Heart right ventricle (tissue), 16 donors: ENCODE measurements at regions not wholly inside any gene's neighbourhood (a gene's known extent, or its start where the extent isn't known, plus 50 kb on each side); places are given as distances from the start of the nearest gene placed in this dataset.

Experiments used
- ATAC-seq, 8 donors: fragments of 200-7000 bp; cut with Tn5 transposase; one replicate each; pipeline ENCODE4 v1.9.1; 2020; ENCODE audit warnings: mild to moderate bottlenecking in 8 of 8, moderate library complexity in 8 of 8, moderate number of reproducible peaks in 1 of 8
- DNase-seq, 2 donors: peaks; one replicate each; pipeline ENCODE4 v3.0.0-alpha.2; 2020
- H3K27ac ChIP-seq, 10 donors: fragments of 200-600 bp; sonication (generic) in 2 of 10; one replicate each; pipeline versions ENCODE4 v1.5.0 to v1.8.0; 2020 to 2022; ENCODE audit warnings: mild to moderate bottlenecking in 3 of 10
- H3K27me3 ChIP-seq, 7 donors: fragments of 200-600 bp; one replicate each; pipeline ENCODE4 v1.8.0; 2021 to 2022; ENCODE audit warnings: mild to moderate bottlenecking in 2 of 7
- H3K36me3 ChIP-seq, 9 donors: fragments of 200-600 bp; sonication (generic) in 1 of 9; one replicate each; pipeline versions ENCODE4 v1.5.0 to v1.8.0; 2020 to 2022; ENCODE audit warnings: mild to moderate bottlenecking in 2 of 9
- H3K4me1 ChIP-seq, 9 donors: fragments of 200-600 bp; sonication (generic) in 1 of 9; one replicate each; pipeline versions ENCODE4 v1.5.0 to v1.8.0; 2020 to 2022; ENCODE audit warnings: mild to moderate bottlenecking in 4 of 9
- H3K4me3 ChIP-seq, 10 donors: fragments of 200-600 bp; sonication (generic) in 2 of 10; one replicate each; pipeline versions ENCODE4 v1.5.0 to v1.8.0; 2020 to 2022; ENCODE audit warnings: mild to moderate bottlenecking in 7 of 10, moderate library complexity in 2 of 10
- H3K9me3 ChIP-seq, 11 donors: fragments of 200-600 bp in 10 of 11; sonication (generic) in 2 of 11; one replicate each; pipeline versions ENCODE4 v1.5.0 to v1.8.0; 2013 to 2022; ENCODE audit warnings: mild to moderate bottlenecking in 2 of 11, control low read depth in 1 of 11, moderate library complexity in 1 of 11
- WGBS, 2 donors: extraction: QIAGEN DNeasy Blood & Tissue Kit; methylation state at CpG; one replicate each; pipeline ENCODE4 v1.1.7; 2013; ENCODE audit warnings: inconsistent platforms in 1 of 2; 5-methylcytosine and 5-hydroxymethylcytosine counted together
- intact Hi-C, 10 donors: fragments of 100-400 bp; cut with DNase I; formaldehyde crosslinking; loops; one replicate each; pipeline versions ENCODE4 v1.11.1 to v1.14.2; 2022
- TF ChIP-seq, protein P1 (sequence below), 9 donors: fragments of 200-600 bp; sonication (generic) in 2 of 9; IDR thresholded peaks; one replicate each; pipeline versions ENCODE4 v1.5.0 to v1.8.0; 2021 to 2022; ENCODE audit warnings: antibody characterized with exemption in 9 of 9, mild to moderate bottlenecking in 5 of 9, moderate library complexity in 1 of 9
- donor health status: Arrhythmogenic right ventricular cardiomyopathy.
- donor health status: ischemic (EF 13 %, LVEDD 7.1; RV severe dilation, severe dysfunction).
- donor health status: healthy with polysubstance abuse.
- donor health status: DM: no; HTN: yes; CAD: no.
- donor health status: DM: no; HTN: no; CAD: no.
- donor health status: ischemic (EF 25% LVEDD 6.9; RV normal size, moderate dysfunction).
- donor health status: ischemic (EF 25% LVEDD 5.7; RV mildly dilated, moderate dysfunction).
- donor health status: healthy.
- donor health status: DM: yes; HTN: yes; CAD: no.
- donor health status: Ischemic cardiomyopathy.
- donor health status: ischemic (EF 35%, LVEDD 5.7; RV mildly dilated, moderate dysfunction).
- donor health status: nonischemic (EF 11% LVEDD 7.7; RV severe dilation, severe dysfunction).
- donor health status: DM: yes; HTN: yes; CAD: no.
- donor health status: PGD.
- donor health status: ischemic (EF 29% LVEDD 5.4; RV normal size, mild dysfunction).
- donor health status: nonischemic (EF 23%, LVEDD 6.1; RV moderate dilation, normal function).

DNA sequence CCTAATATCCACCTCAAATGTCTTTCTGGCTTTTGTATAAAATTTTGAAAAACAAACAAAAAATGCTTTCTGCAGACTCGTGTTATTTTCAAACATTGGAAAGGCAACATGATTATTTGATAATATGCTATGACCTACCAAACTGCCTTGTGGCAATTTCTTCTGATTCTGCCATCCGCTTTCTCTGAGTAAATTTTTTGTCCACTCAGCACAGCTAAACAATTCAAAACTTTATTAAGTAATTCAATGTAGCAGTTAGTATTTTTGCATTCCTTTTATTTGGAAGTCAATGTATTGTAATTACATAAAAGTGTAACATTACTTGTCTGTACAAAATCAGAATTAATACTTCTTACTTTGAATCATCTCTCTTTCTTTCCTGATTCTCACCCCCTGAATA, 1206.6 kb upstream of the EYS start:
- Histone ChIP-seq H3K27ac (no peak overlapping the region), H3K9me3 (peaks cover 0 to 4% (median 0%) of the 10 kb centered on the region in 11 donors), H3K4me1 (no peaks in the 10 kb centered on the region), H3K36me3 (no peaks in the 10 kb centered on the region), H3K4me3 (no peak overlapping the region), H3K27me3 (no peaks in the 10 kb centered on the region)
- intact Hi-C loops, result no loop called here
- DNase-seq, result no peak
- TF ChIP-seq, protein P1, sequence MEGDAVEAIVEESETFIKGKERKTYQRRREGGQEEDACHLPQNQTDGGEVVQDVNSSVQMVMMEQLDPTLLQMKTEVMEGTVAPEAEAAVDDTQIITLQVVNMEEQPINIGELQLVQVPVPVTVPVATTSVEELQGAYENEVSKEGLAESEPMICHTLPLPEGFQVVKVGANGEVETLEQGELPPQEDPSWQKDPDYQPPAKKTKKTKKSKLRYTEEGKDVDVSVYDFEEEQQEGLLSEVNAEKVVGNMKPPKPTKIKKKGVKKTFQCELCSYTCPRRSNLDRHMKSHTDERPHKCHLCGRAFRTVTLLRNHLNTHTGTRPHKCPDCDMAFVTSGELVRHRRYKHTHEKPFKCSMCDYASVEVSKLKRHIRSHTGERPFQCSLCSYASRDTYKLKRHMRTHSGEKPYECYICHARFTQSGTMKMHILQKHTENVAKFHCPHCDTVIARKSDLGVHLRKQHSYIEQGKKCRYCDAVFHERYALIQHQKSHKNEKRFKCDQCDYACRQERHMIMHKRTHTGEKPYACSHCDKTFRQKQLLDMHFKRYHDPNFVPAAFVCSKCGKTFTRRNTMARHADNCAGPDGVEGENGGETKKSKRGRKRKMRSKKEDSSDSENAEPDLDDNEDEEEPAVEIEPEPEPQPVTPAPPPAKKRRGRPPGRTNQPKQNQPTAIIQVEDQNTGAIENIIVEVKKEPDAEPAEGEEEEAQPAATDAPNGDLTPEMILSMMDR (IDR thresholded peaks at IDR 0.05), result no peak
- 60 to 78% methylated on average over 2 of the region's 2 CpGs for WGBS, 2 donors
- ATAC-seq, result no peak

DNA sequence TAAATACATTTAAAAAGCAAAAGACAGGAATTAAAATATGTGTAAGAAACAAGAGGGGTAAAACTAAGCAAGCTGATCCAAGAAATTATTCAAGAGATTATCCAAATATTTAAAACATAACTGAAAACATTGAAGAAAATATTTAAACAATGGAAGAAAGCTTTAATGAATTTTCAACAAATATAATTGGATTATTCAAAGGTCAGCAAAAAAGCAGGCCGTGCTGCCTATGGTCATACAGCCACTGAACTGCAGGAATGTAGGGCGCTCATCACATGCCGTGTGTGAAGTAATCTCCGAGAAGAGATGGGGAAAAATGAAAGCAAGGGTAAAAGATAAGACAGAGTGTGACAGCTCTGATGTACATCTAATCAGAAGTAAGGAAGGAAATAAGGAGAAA, 1195.4 kb upstream of the EYS start:
- 41% methylated on average over 4 of the region's 4 CpGs for WGBS, 2 donors
- intact Hi-C loops, result no loop called here
- no peak overlapping the region for H3K27ac ChIP-seq

DNA sequence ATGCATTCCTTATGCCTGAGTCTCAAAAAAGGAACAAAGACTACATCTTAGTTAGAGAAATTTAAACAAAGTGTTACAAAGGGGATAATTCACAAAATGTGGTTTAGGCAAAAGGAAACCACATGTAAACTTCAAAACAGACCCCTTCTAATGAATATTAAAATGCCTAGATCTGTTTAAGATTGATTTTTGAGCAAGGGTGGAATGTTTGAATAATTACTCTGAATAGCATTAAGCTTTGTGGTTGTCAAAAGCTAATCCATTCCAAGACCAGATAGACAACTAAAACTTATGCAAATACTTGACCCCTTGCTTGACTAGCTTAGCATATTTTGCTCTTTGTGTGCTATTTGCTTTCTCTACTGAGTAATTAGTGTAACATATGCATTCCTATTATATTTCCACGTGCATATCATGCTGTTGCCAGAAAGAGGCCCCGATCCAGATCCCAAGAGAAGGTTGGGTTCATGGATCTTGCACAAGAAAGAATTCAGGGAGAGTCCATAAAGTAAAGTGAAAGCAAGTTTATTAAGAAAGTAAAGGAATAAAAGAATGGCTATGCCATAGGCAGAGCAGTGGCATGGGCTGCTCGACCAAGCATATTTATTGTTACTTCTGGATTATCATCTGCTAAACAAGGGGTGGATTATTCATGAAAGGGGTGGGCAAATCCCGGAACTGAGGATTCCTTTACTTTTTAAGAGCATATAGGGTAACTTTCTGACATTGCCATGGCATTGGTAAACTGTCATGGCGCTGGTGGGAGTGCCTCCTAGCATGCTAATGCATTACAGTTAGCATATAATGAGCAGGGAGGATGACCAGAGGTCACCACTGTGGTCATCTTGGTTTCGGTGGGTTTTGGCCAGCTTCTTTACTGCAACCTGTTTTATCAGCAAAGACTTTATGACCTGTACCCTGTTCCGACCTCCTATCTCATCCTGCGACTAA, 1193.4 kb upstream of the EYS start:
- no peaks in the 10 kb centered on the region for H3K4me1 ChIP-seq
- no peak for DNase-seq
- TF ChIP-seq, protein P1 (IDR thresholded peaks at IDR 0.05), result no peak
- 59 to 69% methylated on average over 8 of the region's 8 CpGs for WGBS, 2 donors
- H3K9me3 ChIP-seq, result peaks cover 0 to 28% (median 0%) of the 10 kb centered on the region in 11 donors
- no peak overlapping the region for H3K27ac ChIP-seq
- H3K27me3 ChIP-seq, result no peaks in the 10 kb centered on the region
- intact Hi-C loops, result no loop called here
- no peaks in the 10 kb centered on the region for H3K36me3 ChIP-seq
- ATAC-seq, result no peak
- H3K4me3 ChIP-seq, result no peak overlapping the region

More for the DNA sequence above, 1195.4 kb upstream of the EYS start:
- TF ChIP-seq, protein P1 (IDR thresholded peaks at IDR 0.05), result no peak
- Histone ChIP-seq H3K4me1 (no peaks in the 10 kb centered on the region), H3K27me3 (no peaks in the 10 kb centered on the region), H3K36me3 (no peaks in the 10 kb centered on the region), H3K4me3 (no peak overlapping the region), H3K9me3 (peaks cover 0 to 8% (median 0%) of the 10 kb centered on the region in 11 donors)
- ATAC-seq (no peak), DNase-seq (no peak)

DNA sequence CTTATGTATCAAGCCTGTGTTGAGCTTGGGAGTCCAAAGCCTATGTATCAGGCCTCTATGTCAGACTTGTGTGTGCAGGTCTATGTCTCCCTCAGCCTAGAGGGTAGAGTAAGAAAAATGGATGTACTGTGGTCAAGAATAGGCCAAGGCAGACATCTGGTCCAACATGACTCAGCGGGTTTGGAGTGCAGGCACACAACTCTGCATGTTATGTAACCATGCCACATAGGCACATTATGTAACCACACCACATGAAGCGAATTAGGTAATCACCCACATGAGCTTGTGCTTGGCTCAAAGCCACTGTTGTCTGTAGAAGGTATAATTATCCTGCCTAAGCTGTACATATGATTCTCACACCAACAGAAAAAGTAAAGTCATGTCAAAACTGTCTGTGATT, 1190.5 kb upstream of the EYS start:
- DNase-seq (no peak), ATAC-seq (no peak)
- no peaks in the 10 kb centered on the region for H3K27me3 ChIP-seq
- TF ChIP-seq, protein P1 (IDR thresholded peaks at IDR 0.05), result no peak
- H3K4me1 ChIP-seq, result no peaks in the 10 kb centered on the region
- H3K4me3 ChIP-seq, result no peak overlapping the region
- H3K27ac ChIP-seq, result no peak overlapping the region
- WGBS, 2 donors, result 76 to 83% methylated on average over 2 of the region's 2 CpGs
- H3K9me3 ChIP-seq, result peaks cover 0 to 37% (median 0%) of the 10 kb centered on the region in 11 donors
- H3K36me3 ChIP-seq, result no peaks in the 10 kb centered on the region
- intact Hi-C loops, result no loop called here
